DOHH2 (cell line): ENCODE measurements at regions not wholly inside any gene's neighbourhood (a gene's known extent, or its start where the extent isn't known, plus 50 kb on each side); places are given as distances from the start of the nearest gene placed in this dataset.

Experiments used
- H3F3A ChIP-seq: fragments of 200-600 bp; sonication (generic), shearing (Covaris generic); 2 replicates; pipeline ENCODE4 v1.6.0; 2016; ENCODE audit warnings: antibody characterized with exemption, mild to moderate bottlenecking; ENCODE audit not compliant: control insufficient read depth, insufficient read depth
- H3K27ac ChIP-seq: fragments of 200-600 bp; sonication (generic); 2 replicates; pipeline ENCODE4 v1.5.1; 2014; ENCODE audit warnings: low read depth, mild to moderate bottlenecking, low read length, moderate library complexity
- H3K27me3 ChIP-seq: fragments of 200-600 bp; sonication (generic); 2 replicates; pipeline ENCODE4 v1.6.1; 2014; ENCODE audit warnings: mild to moderate bottlenecking, low read length, mixed read lengths; ENCODE audit not compliant: control insufficient read depth
- H3K36me3 ChIP-seq: fragments of 200-600 bp; sonication (generic); 2 replicates; pipeline ENCODE4 v1.6.1; 2014; ENCODE audit warnings: mild to moderate bottlenecking, low read length, moderate library complexity, mixed read lengths; ENCODE audit not compliant: control insufficient read depth
- H3K4me1 ChIP-seq: fragments of 200-600 bp; sonication (generic); 2 replicates; pipeline ENCODE4 v1.6.1; 2014; ENCODE audit warnings: mild to moderate bottlenecking, low read length, mixed read lengths; ENCODE audit not compliant: control insufficient read depth
- H3K4me2 ChIP-seq: fragments of 200-600 bp; sonication (generic); 2 replicates; pipeline ENCODE4 v1.6.0; 2014; ENCODE audit warnings: mild to moderate bottlenecking, low read length, moderate library complexity
- H3K4me3 ChIP-seq: fragments of 200-600 bp; sonication (generic); 2 replicates; pipeline ENCODE4 v1.5.1; 2014; ENCODE audit warnings: mild to moderate bottlenecking, low read length, mixed read lengths
- H3K79me2 ChIP-seq: fragments of 200-600 bp; sonication (generic); 2 replicates; pipeline ENCODE4 v1.6.1; 2014; ENCODE audit warnings: mild to moderate bottlenecking, low read length, mixed read lengths; ENCODE audit not compliant: control insufficient read depth
- H3K9me2 ChIP-seq: fragments of 200-600 bp; sonication (generic); replicated peaks from 2 replicates; pipeline ENCODE4 v1.6.1; 2014; ENCODE audit warnings: mild to moderate bottlenecking, low read length, mixed read lengths; ENCODE audit not compliant: control insufficient read depth
- H3K9me3 ChIP-seq: fragments of 200-600 bp; sonication (generic); 2 replicates; pipeline ENCODE4 v1.6.1; 2014; ENCODE audit warnings: antibody characterized with exemption, low read length, mixed read lengths; ENCODE audit not compliant: control insufficient read depth, insufficient read depth
- H4K20me1 ChIP-seq: fragments of 200-600 bp; sonication (generic); 2 replicates; pipeline ENCODE4 v1.6.0; 2014; ENCODE audit warnings: low read depth, mild to moderate bottlenecking, antibody characterized with exemption, low read length, moderate library complexity; ENCODE audit not compliant: control insufficient read depth, insufficient read depth
- CTCF ChIP-seq: fragments of 200-600 bp; sonication (generic); IDR thresholded peaks from one replicate; pipeline ENCODE4 v1.5.1; 2014; ENCODE audit warnings: antibody characterized with exemption, mild to moderate bottlenecking, low read depth, low read length; ENCODE audit not compliant: poor library complexity, severe bottlenecking
- EZH2phosphoT487 ChIP-seq: fragments of 200-600 bp; sonication (generic); IDR thresholded peaks from 2 replicates; pipeline ENCODE4 v1.6.1; 2017; ENCODE audit warnings: borderline replicate concordance, mild to moderate bottlenecking, antibody characterized with exemption, low read length, moderate library complexity, mixed read lengths

GRCh38 chr2:212649646-212650045 is 111.0 kb upstream of the ERBB4 start:
- Histone ChIP-seq H4K20me1 (no peaks in the 10 kb centered on the region), H3K9me2 (no peaks in the 10 kb centered on the region), H3K27me3 (no peaks in the 10 kb centered on the region), H3K9me3 (no peaks in the 10 kb centered on the region), H3K4me3 (no peak overlapping the region), H3K27ac (no peak overlapping the region), H3K79me2 (no peaks in the 10 kb centered on the region), H3K36me3 (no peaks in the 10 kb centered on the region), H3F3A (no peaks in the 10 kb centered on the region), H3K4me2 (no peak overlapping the region), H3K4me1 (no peaks in the 10 kb centered on the region)
- TF ChIP-seq EZH2phosphoT487 (no peak), CTCF (no peak)

GRCh38 chr2:212646698-212647366 is 108.2 kb upstream of the ERBB4 start:
- H3K79me2 ChIP-seq = no peaks in the 10 kb centered on the region
- no peaks in the 10 kb centered on the region for H3K27me3 ChIP-seq
- no peaks in the 10 kb centered on the region for H3K4me1 ChIP-seq
- H3K9me2 ChIP-seq = no peaks in the 10 kb centered on the region
- no peaks in the 10 kb centered on the region for H4K20me1 ChIP-seq
- no peaks in the 10 kb centered on the region for H3F3A ChIP-seq
- TF ChIP-seq CTCF (no peak), EZH2phosphoT487 (no peak)
- no peak overlapping the region for H3K27ac ChIP-seq
- H3K36me3 ChIP-seq = no peaks in the 10 kb centered on the region
- no peaks in the 10 kb centered on the region for H3K9me3 ChIP-seq
- H3K4me2 ChIP-seq = no peak overlapping the region
- no peak overlapping the region for H3K4me3 ChIP-seq

GRCh38 chr2:212644195-212644837 is 105.7 kb upstream of the ERBB4 start:
- Histone ChIP-seq H3K36me3 (no peaks in the 10 kb centered on the region), H3K9me2 (no peaks in the 10 kb centered on the region), H3K4me1 (no peaks in the 10 kb centered on the region), H3K9me3 (no peaks in the 10 kb centered on the region), H3K4me2 (no peak overlapping the region), H3K27me3 (no peaks in the 10 kb centered on the region), H3K79me2 (no peaks in the 10 kb centered on the region), H3K27ac (no peak overlapping the region), H4K20me1 (no peaks in the 10 kb centered on the region), H3K4me3 (no peak overlapping the region), H3F3A (no peaks in the 10 kb centered on the region)
- TF ChIP-seq CTCF = no peak
- TF ChIP-seq EZH2phosphoT487 = no peak
